ENCODE measurements at regions not wholly inside any gene's neighbourhood (a gene's known extent, or its start where the extent isn't known, plus 50 kb on each side); places are given as distances from the start of the nearest gene placed in this dataset.

DNA sequence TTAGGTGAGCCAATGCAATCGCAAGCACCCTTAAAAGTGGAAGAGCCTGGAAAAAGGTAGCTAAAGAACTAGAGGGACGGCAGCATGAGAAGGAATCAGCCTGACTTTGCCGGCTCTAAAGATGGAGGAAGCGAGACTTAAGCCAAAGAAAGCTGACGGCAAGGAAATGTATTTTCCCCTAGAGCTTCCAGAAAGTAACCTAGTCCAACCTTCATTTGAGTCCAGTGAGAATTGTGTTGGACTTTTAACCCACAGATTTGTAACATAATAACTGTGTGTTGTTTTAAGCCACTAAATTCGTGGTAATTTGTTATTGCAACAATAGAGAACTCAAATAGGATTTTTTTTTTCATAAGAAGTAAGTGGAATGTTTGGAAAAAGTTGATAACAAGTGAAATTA, 212.7 kb upstream of the C1QTNF7 start:
- Histone ChIP-seq H3K9me3 (ENCODE audit: insufficient read depth, low read depth, low read length) (no peaks in the 10 kb centered on the region), H3K27me3 (ENCODE audit: insufficient read depth, low read length, poor library complexity, severe bottlenecking) (no peaks in the 10 kb centered on the region), H3K9me2 (replicated peaks; ENCODE audit: low read depth, low read length) (no peaks in the 10 kb centered on the region), H3F3A (ENCODE audit: low read depth) (no peaks in the 10 kb centered on the region), H3K36me3 (ENCODE audit: insufficient read depth, low read length) (no peaks in the 10 kb centered on the region), H4K20me1 (ENCODE audit: insufficient read depth, low read length, poor library complexity, severe bottlenecking) (no peaks in the 10 kb centered on the region), H3K4me1 (ENCODE audit: insufficient read depth, low read length, poor library complexity, severe bottlenecking) (peaks cover 20% of the 10 kb centered on the region), H3K4me3 (ENCODE audit: low read length, poor library complexity, severe bottlenecking) (no peak overlapping the region), H2AFZ (ENCODE audit: low read length) (no peak overlapping the region), H3K9ac (ENCODE audit: low read depth, low read length, poor library complexity, severe bottlenecking) (no peak overlapping the region), H3K79me2 (ENCODE audit: insufficient read depth, low read length) (no peaks in the 10 kb centered on the region), H3K4me2 (ENCODE audit: low read depth, low read length, poor library complexity, severe bottlenecking) (no peak overlapping the region)
- no peak for TF ChIP-seq EZH2phosphoT487 (IDR thresholded peaks at IDR 0.05; ENCODE audit: borderline replicate concordance)
- TF ChIP-seq, protein P1, sequence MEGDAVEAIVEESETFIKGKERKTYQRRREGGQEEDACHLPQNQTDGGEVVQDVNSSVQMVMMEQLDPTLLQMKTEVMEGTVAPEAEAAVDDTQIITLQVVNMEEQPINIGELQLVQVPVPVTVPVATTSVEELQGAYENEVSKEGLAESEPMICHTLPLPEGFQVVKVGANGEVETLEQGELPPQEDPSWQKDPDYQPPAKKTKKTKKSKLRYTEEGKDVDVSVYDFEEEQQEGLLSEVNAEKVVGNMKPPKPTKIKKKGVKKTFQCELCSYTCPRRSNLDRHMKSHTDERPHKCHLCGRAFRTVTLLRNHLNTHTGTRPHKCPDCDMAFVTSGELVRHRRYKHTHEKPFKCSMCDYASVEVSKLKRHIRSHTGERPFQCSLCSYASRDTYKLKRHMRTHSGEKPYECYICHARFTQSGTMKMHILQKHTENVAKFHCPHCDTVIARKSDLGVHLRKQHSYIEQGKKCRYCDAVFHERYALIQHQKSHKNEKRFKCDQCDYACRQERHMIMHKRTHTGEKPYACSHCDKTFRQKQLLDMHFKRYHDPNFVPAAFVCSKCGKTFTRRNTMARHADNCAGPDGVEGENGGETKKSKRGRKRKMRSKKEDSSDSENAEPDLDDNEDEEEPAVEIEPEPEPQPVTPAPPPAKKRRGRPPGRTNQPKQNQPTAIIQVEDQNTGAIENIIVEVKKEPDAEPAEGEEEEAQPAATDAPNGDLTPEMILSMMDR (conservative IDR thresholded peaks at IDR 0.05; ENCODE audit: low read length): no peak

DNA sequence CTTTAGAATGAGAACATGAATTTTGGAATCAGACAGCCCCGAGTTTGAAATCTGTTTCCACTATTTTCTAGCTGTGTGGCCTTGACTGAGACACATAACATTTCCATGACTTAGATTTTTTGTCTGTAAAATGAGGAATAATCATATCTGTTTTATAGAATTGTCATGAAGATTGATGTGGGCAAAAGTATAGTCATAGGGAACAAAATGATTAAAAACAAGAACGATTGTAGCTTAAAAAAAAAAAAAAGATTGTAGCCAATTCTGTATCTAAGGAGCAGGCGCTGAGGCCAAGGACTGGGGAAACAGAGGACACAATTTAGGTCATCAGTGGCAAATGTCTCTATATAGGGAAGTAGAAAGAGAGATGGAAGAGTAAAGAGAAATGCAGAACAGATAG, 201.6 kb upstream of the C1QTNF7 start:
- H3K4me2 ChIP-seq (ENCODE audit: low read depth, low read length, poor library complexity, severe bottlenecking): no peak overlapping the region
- no peaks in the 10 kb centered on the region for H3K9me3 ChIP-seq (ENCODE audit: insufficient read depth, low read depth, low read length)
- no peaks in the 10 kb centered on the region for H3K36me3 ChIP-seq (ENCODE audit: insufficient read depth, low read length)
- no peak overlapping the region for H3K9ac ChIP-seq (ENCODE audit: low read depth, low read length, poor library complexity, severe bottlenecking)
- H3K4me3 ChIP-seq (ENCODE audit: low read length, poor library complexity, severe bottlenecking): no peak overlapping the region
- H4K20me1 ChIP-seq (ENCODE audit: insufficient read depth, low read length, poor library complexity, severe bottlenecking): no peaks in the 10 kb centered on the region
- H3K27me3 ChIP-seq (ENCODE audit: insufficient read depth, low read length, poor library complexity, severe bottlenecking): no peaks in the 10 kb centered on the region
- H3K79me2 ChIP-seq (ENCODE audit: insufficient read depth, low read length): no peaks in the 10 kb centered on the region
- no peaks in the 10 kb centered on the region for H3F3A ChIP-seq (ENCODE audit: low read depth)
- no peak for TF ChIP-seq EZH2phosphoT487 (IDR thresholded peaks at IDR 0.05; ENCODE audit: borderline replicate concordance)
- TF ChIP-seq, protein P1 (conservative IDR thresholded peaks at IDR 0.05; ENCODE audit: low read length): no peak
- H2AFZ ChIP-seq (ENCODE audit: low read length): no peak overlapping the region
- H3K4me1 ChIP-seq (ENCODE audit: insufficient read depth, low read length, poor library complexity, severe bottlenecking): no peaks in the 10 kb centered on the region
- H3K9me2 ChIP-seq (replicated peaks; ENCODE audit: low read depth, low read length): no peaks in the 10 kb centered on the region

DNA sequence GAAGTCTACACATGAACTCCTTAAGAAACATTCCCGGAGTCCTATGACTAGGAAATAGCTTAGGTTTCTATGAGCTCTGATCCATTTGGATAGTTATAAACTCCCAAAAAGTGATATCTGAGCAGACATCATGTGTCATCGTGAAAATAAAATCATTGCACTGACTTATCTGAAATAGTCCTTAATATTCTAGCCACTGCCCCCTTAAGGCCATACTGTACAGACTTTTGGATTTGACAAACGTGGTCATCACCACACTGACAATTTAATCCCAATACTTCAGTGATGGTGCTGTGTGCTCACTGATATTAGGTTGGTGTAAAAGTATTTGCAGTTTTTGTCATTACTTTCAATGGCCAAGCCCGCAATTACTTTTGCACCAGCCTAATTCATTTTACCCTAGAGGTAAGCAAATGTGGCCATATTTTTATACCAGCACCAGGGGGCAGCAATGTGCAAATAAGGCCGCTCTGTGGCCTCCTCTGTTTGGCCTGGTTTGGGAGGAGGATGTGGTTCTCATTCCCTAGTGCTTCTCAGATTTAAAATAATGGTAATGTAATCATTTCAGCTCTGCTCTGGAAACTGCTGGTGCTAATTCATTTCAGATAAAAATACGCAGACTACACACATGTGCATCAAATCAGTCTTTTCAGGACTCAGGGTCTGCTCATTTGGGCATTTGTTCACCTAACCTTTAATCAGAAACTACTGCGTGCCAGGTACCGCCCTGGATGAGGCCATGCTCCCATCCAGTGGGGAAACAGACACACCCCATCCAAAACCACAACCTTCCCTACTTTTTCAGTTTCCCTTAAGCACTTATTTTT, 196.4 kb upstream of the C1QTNF7 start:
- H3K4me3 ChIP-seq (ENCODE audit: low read length, poor library complexity, severe bottlenecking): no peak overlapping the region

More for the DNA sequence above, 196.4 kb upstream of the C1QTNF7 start:
- no peaks in the 10 kb centered on the region for H3K79me2 ChIP-seq (ENCODE audit: insufficient read depth, low read length)
- H3K36me3 ChIP-seq (ENCODE audit: insufficient read depth, low read length): no peaks in the 10 kb centered on the region
- no peaks in the 10 kb centered on the region for H3K9me2 ChIP-seq (replicated peaks; ENCODE audit: low read depth, low read length)
- no peaks in the 10 kb centered on the region for H4K20me1 ChIP-seq (ENCODE audit: insufficient read depth, low read length, poor library complexity, severe bottlenecking)
- no peak overlapping the region for H3K4me2 ChIP-seq (ENCODE audit: low read depth, low read length, poor library complexity, severe bottlenecking)
- no peak overlapping the region for H3K9ac ChIP-seq (ENCODE audit: low read depth, low read length, poor library complexity, severe bottlenecking)
- no peaks in the 10 kb centered on the region for H3K27me3 ChIP-seq (ENCODE audit: insufficient read depth, low read length, poor library complexity, severe bottlenecking)
- no peak overlapping the region for H2AFZ ChIP-seq (ENCODE audit: low read length)
- H3F3A ChIP-seq (ENCODE audit: low read depth): no peaks in the 10 kb centered on the region
- TF ChIP-seq, protein P1 (conservative IDR thresholded peaks at IDR 0.05; ENCODE audit: low read length): peak; percentile 94
- TF ChIP-seq EZH2phosphoT487 (IDR thresholded peaks at IDR 0.05; ENCODE audit: borderline replicate concordance): no peak
- H3K9me3 ChIP-seq (ENCODE audit: insufficient read depth, low read depth, low read length): no peaks in the 10 kb centered on the region
- peaks cover 20% of the 10 kb centered on the region for H3K4me1 ChIP-seq (ENCODE audit: insufficient read depth, low read length, poor library complexity, severe bottlenecking)
